DLD1 (cell line): ENCODE measurements at regions not wholly inside any gene's neighbourhood (a gene's known extent, or its start where the extent isn't known, plus 50 kb on each side); places are given as distances from the start of the nearest gene placed in this dataset.

ENCODE experiments used
- in situ Hi-C: cut with HindIII; loops from 2 replicates; pipeline ENCODE4 v1.10.0; 2017; ENCODE audit warnings: low sequenced_read_pairs

GRCh38 chr16:79751471-79752184, 151.1 kb upstream of the MAF start:
- in situ Hi-C loops, result no loop called here

GRCh38 chr16:79750311-79750710, 149.8 kb upstream of the MAF start:
- in situ Hi-C loops, result no loop called here

- in situ Hi-C loops, result no loop called here
Measured at GRCh38 chr16:79748629-79749028, 148.1 kb upstream of the MAF start.

GRCh38 chr16:79747688-79748087, 147.2 kb upstream of the MAF start:
- in situ Hi-C loops, result no loop called here

- in situ Hi-C loops, result no loop called here
Measured at GRCh38 chr16:79740252-79740651, 139.7 kb upstream of the MAF start.

GRCh38 chr16:79735271-79735670, 134.7 kb upstream of the MAF start:
- in situ Hi-C loops, result no loop called here

GRCh38 chr16:79734721-79735120, 134.2 kb upstream of the MAF start:
- in situ Hi-C loops, result no loop called here

- in situ Hi-C loops, result no loop called here
Measured at GRCh38 chr16:79728923-79729240, 128.3 kb upstream of the MAF start.

GRCh38 chr16:79728048-79728922, 127.7 kb upstream of the MAF start:
- in situ Hi-C loops, result no loop called here

- in situ Hi-C loops, result no loop called here
Measured at GRCh38 chr16:79726902-79727301, 126.4 kb upstream of the MAF start.

- in situ Hi-C loops, result no loop called here
Measured at GRCh38 chr16:79725051-79725450, 124.5 kb upstream of the MAF start.

GRCh38 chr16:79723583-79724168, 123.1 kb upstream of the MAF start:
- in situ Hi-C loops, result no loop called here

GRCh38 chr16:79721270-79721669, 120.7 kb upstream of the MAF start:
- in situ Hi-C loops, result no loop called here

GRCh38 chr16:79717333-79718137, 117.0 kb upstream of the MAF start:
- in situ Hi-C loops, result no loop called here

GRCh38 chr16:79716645-79717332, 116.3 kb upstream of the MAF start:
- in situ Hi-C loops, result no loop called here

- in situ Hi-C loops, result no loop called here
Measured at GRCh38 chr16:79715061-79715460, 114.5 kb upstream of the MAF start.

- in situ Hi-C loops, result no loop called here
Measured at GRCh38 chr16:79714440-79714839, 113.9 kb upstream of the MAF start.

- in situ Hi-C loops, result no loop called here
Measured at GRCh38 chr16:79713609-79714309, 113.2 kb upstream of the MAF start.

GRCh38 chr16:79712276-79712675, 111.7 kb upstream of the MAF start:
- in situ Hi-C loops, result no loop called here

GRCh38 chr16:79707876-79708275, 107.3 kb upstream of the MAF start:
- in situ Hi-C loops, result no loop called here
